ENCODE measurements at regions not wholly inside any gene's neighbourhood (a gene's known extent, or its start where the extent isn't known, plus 50 kb on each side); places are given as distances from the start of the nearest gene placed in this dataset.

- DNase-seq = no peak
These were observed 147.5 kb upstream of the CHST15 start for GRCh38 chr10:124240839-124241291.

DNA sequence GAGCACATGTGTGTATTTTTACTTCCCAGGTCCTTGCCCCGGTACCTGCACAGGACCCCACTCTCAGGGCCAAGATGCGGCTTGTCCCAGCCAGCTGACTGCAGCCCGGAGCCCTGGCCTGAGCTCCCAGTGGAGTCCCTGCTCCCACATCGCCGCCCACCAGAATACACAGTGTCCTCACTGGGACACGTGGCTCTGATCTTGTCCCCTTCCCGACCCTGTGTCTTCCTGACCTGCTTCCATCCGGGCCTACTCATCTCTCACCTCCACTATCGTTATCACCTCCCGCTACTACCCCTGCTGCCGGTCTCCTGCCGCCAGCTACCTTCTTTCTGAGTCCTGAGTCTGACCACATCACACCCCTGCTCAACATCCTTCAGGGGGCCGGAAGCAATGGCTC lies 146.3 kb upstream of the CHST15 start:
- no peak for DNase-seq

DNA sequence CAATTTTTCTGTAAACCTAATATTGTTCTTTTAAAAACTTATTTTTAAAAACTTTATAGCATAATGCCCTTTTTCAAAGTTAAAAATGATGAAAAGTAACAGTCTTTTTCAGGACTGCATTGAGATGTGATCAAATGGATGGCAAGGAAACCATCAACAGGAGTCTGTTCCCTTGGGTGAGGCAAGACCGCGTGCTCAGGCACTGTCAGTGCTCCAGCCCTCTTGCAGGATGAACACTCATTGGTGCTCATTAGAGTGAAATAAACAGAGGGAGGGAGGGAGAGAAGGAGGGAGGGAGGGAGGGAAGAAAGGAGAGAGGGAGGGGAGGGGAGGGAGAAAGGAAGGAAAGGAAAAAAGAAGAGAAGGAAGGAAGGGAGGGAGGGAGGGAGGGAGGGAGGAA lies 145.7 kb upstream of the CHST15 start:
- DNase-seq = no peak

- DNase-seq = no peak
These were observed 145.0 kb upstream of the CHST15 start for GRCh38 chr10:124238367-124238766.

GRCh38 chr10:124237282-124237961 lies 144.0 kb upstream of the CHST15 start:
- DNase-seq = no peak

GRCh38 chr10:124236816-124237215 lies 143.4 kb upstream of the CHST15 start:
- DNase-seq = no peak

GRCh38 chr10:124236136-124236535 lies 142.7 kb upstream of the CHST15 start:
- DNase-seq = no peak

DNA sequence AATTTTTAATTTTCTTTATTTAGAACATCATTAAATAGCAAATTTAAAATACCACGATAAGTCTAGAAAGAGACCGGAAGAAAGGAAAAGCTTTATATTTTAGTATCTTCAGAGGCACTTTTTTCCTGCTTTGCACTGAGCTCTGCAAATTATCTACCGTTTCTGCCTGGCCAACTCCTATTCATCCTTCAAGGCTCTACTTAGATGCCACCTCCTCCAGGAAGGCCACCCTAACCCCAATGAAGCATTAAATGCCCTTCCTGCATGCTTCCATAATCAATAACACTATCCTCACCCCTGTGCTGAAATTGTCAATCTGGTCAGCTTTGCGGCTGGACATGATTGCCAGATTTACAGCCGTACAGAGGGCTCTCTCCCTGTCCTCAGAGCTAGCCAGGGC lies 141.8 kb upstream of the CHST15 start:
- DNase-seq = no peak

- no peak for DNase-seq
These were observed 140.2 kb upstream of the CHST15 start for GRCh38 chr10:124233546-124234138.

- no peak for DNase-seq
These were observed 139.5 kb upstream of the CHST15 start for GRCh38 chr10:124232686-124233545.

- DNase-seq = no peak
These were observed 138.1 kb upstream of the CHST15 start for GRCh38 chr10:124231168-124232155.

GRCh38 chr10:124230635-124231167 lies 137.3 kb upstream of the CHST15 start:
- no peak for DNase-seq

DNA sequence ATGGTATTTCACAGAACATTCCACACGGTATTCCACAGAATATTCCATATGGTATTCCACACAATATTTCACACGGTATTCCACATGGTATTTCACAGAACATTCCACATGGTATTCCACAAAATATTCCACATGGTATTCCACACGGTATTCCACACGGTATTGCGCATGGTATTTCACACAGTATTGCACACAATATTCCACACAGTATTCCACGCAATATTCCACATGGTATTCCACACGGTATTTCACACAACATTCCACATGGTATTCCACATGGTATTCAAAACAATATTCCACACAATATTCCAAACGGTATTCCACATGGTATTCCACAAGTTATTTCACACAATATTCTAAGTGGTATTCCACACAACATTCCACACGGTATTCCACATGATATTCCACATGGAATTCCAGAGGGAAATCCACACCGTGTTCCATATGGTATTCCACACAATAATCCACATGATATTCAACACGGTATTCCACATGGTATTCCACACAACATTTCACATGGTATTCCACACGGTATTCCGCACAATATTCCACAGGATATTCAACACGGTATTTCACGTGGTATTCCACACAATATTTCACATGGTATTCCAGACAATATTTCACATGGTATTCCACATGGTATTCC lies 136.7 kb upstream of the CHST15 start:
- no peak for DNase-seq

GRCh38 chr10:124229201-124229988 lies 136.0 kb upstream of the CHST15 start:
- DNase-seq = no peak

DNA sequence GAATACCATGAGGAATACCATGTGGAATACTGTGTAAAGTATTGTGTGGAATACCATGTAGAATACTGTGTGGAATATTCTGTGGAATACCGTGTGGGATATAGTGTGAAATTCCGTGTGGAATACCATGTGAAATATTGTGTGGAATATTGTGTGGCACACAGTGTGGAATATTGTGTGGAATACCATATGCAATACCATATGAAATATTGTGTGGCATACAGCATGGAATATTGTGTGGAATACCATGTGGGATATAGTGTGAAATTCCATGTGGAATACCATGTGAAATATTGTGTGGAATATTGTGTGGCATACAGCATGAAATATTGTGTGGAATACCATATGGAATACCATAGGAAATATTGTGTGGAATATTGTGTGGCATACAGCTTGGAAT lies 135.1 kb upstream of the CHST15 start:
- no peak for DNase-seq

GRCh38 chr10:124227988-124228387 lies 134.6 kb upstream of the CHST15 start:
- no peak for DNase-seq

- DNase-seq = no peak
These were observed 133.9 kb upstream of the CHST15 start for GRCh38 chr10:124227055-124227975.

GRCh38 chr10:124226271-124227054 lies 133.1 kb upstream of the CHST15 start:
- no peak for DNase-seq

All from stimulated activated CD4-positive, alpha-beta T cell treated with anti-CD3 and anti-CD28 coated beads, Interleukin-12 subunit alpha, Interleukin-12 subunit beta, amount 100 ng/mL, for 4 hours (primary cell).